Stimulated activated CD4-positive, alpha-beta T cell treated with anti-CD3 and anti-CD28 coated beads, TNF-alpha, amount 100 ng/mL, for 24 hours (primary cell): ENCODE measurements at regions not wholly inside any gene's neighbourhood (a gene's known extent, or its start where the extent isn't known, plus 50 kb on each side); places are given as distances from the start of the nearest gene placed in this dataset.

Experiments used
- DNase-seq, 3 experiments: peaks; one replicate each; pipeline ENCODE4 v3.0.0-alpha.2; 2020; ENCODE audit warnings: low read depth in 3 of 3

DNA sequence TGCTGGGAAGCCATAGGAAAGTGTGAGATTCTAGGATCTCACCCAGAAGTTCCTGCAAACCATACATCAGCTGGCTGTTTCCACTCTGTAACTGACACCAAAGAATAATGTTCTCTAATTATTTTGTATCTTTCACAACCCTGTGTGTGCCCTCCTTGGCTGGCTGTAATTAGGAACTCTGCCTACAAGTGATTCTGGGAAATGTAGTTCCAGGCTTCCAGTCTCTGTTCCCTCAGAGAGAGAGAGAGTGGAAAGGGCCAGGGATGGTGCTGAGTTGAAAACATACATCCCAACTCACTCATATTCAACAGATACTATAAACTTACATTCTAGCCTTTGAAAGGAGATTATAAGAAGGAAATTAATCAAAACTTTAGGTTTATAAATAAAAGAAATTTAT is 57.5 kb upstream of the C1QTNF7 start:
- no peak for DNase-seq

DNA sequence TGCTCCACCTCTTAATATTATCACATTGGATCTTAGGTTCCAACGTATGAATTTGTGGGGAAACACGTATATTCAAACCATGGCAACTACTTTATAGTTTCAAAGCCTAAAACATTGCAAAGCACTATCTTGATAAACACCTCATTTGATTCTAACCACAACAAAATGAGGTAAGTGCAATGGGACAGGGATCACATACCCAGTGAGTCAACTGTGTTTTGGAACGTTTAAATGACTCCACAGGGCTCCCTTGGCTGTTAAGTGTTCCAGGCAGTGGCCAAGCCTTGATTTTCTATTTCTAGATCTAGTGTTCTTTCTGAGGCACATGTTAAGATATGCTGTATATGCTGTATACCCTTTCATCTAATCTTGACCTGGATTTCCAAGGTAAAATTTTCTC is 54.5 kb upstream of the C1QTNF7 start:
- DNase-seq = no peak

DNA sequence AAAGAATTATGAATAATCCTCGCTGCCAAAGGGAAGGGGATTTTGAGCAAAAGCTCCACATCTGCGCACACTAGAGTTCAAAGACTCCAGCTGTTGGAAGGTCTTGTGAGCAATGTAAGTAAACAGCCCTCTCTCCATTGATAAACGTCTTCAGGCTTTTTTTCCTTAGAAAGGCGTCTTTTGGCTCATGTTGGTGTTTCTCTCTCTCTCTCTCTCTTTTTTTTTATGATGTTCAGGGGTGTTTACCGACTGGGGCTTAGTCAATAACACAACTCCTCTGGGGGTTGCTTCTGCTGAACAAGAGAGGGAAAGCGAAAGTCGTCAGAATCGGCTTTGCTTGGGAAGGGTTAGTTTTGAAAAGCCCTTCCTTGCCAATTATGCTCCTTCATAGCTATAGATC is 53.2 kb upstream of the C1QTNF7 start:
- DNase-seq = no peak

DNA sequence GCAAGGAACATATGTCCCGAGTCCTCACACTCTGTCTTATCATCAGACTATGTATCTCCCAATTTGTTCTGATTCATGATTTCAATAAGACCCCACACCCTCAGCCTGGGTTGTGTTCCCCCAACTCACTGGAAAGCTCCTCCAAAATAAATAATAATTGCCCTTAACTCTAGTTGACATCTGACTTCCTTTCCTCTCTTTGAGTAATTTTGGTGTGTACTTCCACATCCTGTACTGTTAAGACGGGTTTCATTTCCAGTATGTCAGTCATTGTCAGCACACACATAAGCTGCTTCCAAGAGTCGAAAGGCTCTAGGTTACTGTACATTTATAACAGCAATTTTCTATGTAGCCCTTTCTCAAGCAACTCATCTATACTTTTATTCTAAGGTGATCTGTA is 52.2 kb upstream of the C1QTNF7 start:
- DNase-seq = no peak

DNA sequence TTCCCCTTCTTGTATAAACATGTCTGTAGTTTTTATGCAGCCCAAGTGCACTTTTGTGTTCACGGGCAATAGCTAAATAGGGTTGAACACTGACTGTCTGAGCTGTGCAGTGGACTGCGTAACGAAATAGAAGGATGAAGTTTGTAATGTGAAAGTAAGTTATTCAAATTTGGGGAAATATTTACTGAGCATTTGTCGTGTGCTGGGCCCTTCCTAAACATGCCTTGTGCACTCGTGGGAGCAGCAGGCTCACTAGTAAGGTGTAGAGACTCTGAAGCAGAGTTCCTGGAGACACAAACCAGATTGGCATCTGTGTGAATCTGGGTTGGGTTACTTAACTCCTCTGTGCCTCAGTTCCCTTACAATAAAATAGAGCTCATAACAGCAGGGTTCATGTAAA is 51.7 kb upstream of the C1QTNF7 start:
- DNase-seq = no peak

DNA sequence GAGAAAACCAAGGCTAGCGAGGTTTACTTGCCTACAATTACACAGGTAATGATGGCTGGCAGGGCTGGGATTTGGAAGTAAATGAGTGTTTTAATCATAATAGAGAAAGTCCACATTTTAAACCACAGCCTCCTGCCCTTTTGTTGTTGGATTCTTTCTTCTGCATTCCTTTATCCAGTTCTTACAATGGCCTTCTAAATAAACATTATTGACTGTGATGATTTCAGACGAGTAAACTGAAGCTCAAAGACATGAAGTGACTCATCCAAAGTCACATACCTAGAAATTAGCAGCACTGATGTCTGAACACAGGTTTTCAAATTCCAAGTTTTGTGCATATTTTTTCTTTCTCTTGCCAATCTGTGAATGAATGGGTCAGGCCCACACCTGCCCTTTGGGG is 51.2 kb upstream of the C1QTNF7 start:
- DNase-seq = no peak
